SK-N-SH treated with all-trans-retinoic acid at 6 μM for 48 hours (cell line): ENCODE measurements at regions not wholly inside any gene's neighbourhood (a gene's known extent, or its start where the extent isn't known, plus 50 kb on each side); places are given as distances from the start of the nearest gene placed in this dataset.

Experiments used
- ARNTL ChIP-seq: fragments of 450-650 bp; formaldehyde crosslinking; IDR thresholded peaks from 2 replicates; pipeline ENCODE4 v1.5.0; 2020; ENCODE audit warnings: low read depth, mild to moderate bottlenecking, moderate library complexity, borderline replicate concordance
- BACH2 ChIP-seq: fragments of 250-450 bp; sonication (Bioruptor Pico); IDR thresholded peaks from 2 replicates; pipeline ENCODE4 v1.9.0; 2021; ENCODE audit warnings: mild to moderate bottlenecking, borderline replicate concordance
- CREB5 ChIP-seq: fragments of 250-450 bp; sonication (Bioruptor Pico); IDR thresholded peaks from 2 replicates; pipeline ENCODE4 v1.5.1; 2020; ENCODE audit warnings: low read depth, mild to moderate bottlenecking, moderate library complexity
- CSDC2 ChIP-seq: fragments of 250-450 bp; sonication (Bioruptor Pico); IDR thresholded peaks from 2 replicates; pipeline ENCODE4 v1.5.0; 2020; ENCODE audit warnings: mild to moderate bottlenecking, moderate library complexity
- RARB ChIP-seq: fragments of 250-450 bp; sonication (Bioruptor Pico); IDR thresholded peaks from 2 replicates; pipeline ENCODE4 v1.8.0; 2021; ENCODE audit warnings: mild to moderate bottlenecking, moderate library complexity
- TSHZ2 ChIP-seq: fragments of 250-450 bp; sonication (Bioruptor Pico); IDR thresholded peaks from 2 replicates; pipeline ENCODE4 v1.5.0; 2020; ENCODE audit warnings: mild to moderate bottlenecking, moderate library complexity
- TF ChIP-seq, protein P1 (sequence below): fragments of 250-450 bp; sonication (Bioruptor Pico); IDR thresholded peaks from 2 replicates; pipeline ENCODE4 v1.8.0; 2020; ENCODE audit warnings: mild to moderate bottlenecking, moderate library complexity, borderline replicate concordance

DNA sequence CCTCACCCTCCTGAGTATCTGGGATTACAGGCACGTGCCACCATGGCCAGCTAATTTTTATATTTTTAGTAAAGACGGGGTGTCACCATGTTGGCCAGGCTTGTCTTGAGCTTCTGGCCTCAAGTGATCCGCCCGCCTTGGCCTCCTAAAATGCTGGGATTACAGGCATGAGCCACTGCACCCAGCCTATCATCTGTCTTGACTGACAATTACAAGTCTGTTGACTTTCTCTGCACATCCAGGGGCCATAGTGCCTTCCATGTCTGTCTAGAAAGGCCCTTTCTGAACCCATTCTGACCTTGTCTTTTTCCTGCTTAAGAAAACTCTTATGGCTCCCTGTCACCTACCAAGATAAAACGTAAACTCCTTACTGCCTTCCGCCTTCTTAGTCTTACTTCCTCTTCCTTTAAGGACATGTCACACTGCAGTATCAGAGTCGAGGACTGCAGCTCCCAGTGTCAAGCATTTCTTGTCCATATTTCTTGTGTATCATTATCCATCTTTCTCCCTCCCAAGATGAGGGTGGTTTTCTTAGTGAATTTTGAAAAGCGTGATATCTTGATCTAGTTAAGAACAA, 49.9 kb upstream of the SHB start:
- TF ChIP-seq BACH2 (no peak), ARNTL (no peak), RARB (no peak), TSHZ2 (no peak), CREB5 (CRISPR knock-in tag) (no peak), CSDC2 (CRISPR knock-in tag) (no peak)
- TF ChIP-seq, protein P1, sequence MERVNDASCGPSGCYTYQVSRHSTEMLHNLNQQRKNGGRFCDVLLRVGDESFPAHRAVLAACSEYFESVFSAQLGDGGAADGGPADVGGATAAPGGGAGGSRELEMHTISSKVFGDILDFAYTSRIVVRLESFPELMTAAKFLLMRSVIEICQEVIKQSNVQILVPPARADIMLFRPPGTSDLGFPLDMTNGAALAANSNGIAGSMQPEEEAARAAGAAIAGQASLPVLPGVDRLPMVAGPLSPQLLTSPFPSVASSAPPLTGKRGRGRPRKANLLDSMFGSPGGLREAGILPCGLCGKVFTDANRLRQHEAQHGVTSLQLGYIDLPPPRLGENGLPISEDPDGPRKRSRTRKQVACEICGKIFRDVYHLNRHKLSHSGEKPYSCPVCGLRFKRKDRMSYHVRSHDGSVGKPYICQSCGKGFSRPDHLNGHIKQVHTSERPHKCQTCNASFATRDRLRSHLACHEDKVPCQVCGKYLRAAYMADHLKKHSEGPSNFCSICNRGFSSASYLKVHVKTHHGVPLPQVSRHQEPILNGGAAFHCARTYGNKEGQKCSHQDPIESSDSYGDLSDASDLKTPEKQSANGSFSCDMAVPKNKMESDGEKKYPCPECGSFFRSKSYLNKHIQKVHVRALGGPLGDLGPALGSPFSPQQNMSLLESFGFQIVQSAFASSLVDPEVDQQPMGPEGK (CRISPR knock-in tag): no peak
